ENCODE measurements at regions not wholly inside any gene's neighbourhood (a gene's known extent, or its start where the extent isn't known, plus 50 kb on each side); places are given as distances from the start of the nearest gene placed in this dataset.

DNA sequence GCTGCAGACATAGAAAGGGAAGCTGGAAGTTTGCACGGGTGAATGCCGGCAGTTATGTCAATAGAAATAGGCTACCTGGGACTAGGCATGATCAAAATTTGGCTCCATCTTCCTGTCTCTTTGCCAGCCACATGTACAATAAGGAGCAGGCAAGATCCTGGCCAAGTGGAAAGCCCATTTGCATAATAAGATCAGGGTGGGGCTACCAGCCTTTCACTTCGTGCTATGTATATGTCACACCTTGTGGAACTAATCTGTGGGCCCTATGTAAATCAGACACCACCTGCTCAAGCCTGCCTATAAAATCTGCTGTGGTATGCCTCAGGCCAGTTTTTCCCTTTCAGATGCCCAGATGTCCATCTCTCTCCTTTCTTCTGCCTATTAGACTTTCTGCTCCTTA lies 79.3 kb upstream of the DRD2 start:
- DNase-seq (ENCODE audit: low read depth) = no peak

DNA sequence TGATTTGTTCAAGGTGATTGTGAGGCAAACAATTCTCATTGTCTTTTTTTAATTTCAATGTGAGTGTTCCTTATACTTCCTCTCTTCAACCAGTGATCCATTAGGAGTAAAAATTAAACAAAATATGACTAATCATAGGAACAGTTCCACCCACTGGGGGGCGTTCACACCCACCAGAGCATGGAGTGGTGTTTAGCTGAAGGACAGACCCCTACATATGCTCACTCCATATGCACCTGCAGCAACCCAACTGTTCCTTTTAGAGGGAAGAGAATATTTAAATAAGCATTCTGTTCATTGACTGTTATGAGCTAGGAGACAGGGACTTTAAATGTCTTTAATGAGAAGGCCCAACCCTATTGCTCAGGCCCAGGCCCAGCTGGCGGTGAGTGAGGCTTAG lies 78.7 kb upstream of the DRD2 start:
- no peak for DNase-seq (ENCODE audit: low read depth)

DNA sequence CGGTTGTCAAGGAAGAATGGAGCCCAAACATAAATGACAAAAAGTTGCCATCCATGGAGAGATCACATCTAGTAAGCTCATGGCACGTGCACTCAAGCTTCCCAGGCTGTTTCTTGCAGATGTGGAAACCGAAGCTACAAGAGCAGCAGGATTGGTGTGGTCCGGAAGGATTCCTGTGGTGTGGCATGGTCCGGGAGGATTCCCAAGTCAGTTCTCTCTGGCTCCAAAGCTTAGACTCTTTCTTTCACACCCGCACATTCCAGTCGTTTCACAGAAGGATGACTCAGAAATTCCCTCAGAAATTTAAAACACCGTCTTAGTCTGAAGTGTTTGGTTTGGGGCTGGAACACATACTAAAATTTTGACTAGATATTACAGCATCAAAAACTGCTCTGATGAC lies 78.0 kb upstream of the DRD2 start:
- no peak for DNase-seq (ENCODE audit: low read depth)

DNA sequence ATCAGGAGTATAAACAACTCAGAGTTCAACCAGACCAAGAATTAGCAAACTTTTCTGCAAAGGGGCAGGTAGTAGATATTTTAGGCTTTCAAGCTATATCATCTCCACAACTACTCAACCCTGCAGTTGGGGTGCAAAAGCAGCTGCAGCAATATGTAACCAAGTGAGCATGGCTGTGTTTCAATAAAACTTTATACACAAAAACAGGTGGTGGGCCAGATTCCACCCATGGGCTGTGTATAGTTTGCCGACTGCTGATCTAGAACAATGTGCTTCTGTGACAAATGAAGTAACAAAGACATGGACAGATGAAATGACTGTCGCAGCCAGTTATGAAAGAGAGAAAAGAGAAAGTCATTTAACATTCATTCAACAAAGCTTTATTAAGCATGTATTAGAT lies 77.1 kb upstream of the DRD2 start:
- DNase-seq (ENCODE audit: low read depth) = no peak

DNA sequence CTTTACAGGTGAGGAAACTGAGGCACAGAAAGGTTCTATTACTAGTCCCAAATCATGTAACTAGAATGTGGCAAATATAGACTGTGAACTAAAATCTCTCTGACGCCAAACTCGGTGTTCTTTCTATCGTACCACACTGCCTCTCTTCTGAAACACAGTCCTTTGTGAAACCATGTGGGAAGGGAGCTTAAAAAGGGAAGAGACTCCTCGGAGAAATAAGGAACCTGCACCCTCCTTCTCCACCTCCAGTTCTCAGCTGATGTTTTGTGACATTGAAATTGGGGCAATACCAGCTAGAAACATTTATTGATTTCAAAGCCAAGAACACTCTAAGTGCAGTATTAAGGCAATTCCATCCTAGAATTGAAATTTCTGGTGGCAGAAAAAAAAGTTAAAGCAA lies 76.4 kb upstream of the DRD2 start:
- DNase-seq (ENCODE audit: low read depth) = no peak

DNA sequence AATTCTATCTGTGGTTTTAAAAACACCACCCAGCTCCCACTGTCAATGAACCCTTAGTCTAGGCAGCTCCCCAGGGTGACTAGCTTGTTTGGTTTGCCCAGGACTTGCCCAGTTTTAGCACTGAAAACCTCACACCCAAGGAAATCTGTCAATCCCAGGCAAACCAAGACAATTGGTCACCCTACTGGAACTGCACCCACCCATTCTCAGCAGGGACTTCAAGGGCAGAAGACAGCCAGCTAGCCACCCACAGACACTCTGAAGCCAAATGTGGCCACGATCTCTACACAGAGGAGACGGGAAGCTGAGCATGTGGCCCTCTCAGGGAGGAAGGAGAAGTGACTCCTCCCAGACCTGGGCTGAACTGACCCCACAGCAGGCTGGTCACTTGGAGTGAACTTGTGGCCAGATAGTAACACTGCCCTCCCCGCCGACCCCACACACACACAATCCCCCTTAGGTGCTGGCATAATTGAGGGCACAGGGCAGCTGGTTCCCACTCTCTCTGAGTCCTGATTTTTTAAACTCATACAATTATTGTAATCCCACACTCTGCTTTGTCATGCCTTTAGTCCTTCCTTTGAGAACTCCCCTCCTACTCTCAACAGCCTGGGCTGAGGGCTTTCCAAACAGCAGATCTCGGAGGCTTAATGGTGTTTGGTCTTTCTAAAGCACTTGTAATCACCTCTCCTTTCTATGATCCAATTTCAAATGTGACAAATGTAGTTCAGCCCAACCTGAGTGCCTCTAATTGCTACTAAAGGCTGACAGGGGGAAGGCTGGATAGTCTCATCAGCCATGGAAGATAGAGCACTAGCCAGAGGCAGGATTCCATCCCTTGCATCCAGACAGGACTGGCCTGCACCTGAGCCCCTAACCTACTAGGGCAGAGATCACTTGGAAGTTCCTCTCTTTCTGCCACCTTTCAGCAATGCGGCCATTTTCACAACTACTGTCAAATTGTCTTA lies 74.7 kb upstream of the DRD2 start:
- DNase-seq (ENCODE audit: low read depth) = no peak

DNA sequence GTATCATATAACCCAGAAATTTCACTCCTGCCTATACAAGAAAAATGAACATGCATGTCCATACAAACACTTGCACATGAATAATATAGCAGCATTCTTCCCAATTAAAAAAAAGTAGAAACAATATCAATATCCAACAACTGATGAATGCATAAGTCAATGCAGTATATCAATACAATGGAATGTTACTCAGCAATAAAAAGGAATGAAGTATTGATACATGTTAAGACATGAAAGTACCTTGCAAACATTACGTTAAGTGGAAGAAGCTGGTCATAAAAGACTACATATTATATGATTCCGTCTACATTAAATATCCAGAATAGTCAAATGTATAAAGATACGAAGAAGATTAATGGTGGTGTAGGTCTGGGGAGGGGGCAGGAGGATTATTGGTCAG lies 73.9 kb upstream of the DRD2 start:
- DNase-seq (ENCODE audit: low read depth) = no peak

DNA sequence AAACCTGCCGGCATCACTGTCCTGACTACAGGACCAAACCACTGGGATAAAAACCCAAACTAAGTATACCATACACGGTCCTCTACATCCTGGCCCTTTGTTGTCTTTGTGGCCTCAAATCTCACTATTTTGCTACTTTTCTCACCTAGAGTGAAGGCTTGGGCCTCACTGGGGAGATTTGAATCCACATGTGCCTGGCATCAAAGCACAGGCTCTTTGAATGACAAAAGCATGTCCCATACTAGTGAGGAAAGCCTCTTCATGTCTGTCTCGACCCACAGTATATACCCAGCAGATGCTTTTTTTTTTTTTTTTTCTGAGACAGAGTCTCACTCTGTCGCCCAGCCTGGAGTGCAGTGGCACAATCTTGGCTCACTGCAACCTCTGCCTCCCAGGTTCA lies 72.5 kb upstream of the DRD2 start:
- no peak for DNase-seq (ENCODE audit: low read depth)

DNA sequence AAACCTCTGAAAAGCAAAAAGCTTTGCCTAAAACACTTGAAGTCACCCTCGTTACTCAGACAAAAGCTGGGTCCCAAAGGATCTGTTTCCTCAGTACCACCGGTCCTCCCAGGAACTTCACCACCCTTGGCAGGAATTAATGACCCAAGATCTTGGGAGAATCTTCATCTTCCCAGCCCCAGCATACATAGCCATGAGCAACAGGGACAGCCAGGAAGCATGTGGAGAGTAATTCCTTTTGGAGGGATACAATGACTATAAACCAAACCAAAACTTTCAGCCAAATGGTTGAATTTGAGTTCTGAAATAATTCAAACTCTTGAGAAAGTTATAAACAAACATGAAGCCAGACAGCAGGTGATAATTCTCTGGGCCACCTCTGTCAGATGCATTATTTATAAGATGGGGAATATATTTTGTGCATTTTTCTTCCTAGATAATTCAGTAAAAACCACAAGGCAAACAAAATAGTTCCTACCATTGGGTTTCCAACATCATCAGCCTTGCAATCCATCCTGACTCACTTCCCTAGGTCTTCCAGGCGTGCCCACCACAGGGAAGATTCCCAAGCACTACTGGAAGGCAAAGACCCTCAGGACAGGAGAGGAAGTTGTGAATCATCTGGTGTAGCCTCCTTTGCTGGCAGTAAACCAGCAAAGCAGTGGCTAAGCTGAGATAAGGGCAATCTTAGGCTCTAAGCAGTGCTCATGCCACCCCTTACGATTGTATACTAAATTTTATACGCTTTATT lies 71.7 kb upstream of the DRD2 start:
- no peak for DNase-seq (ENCODE audit: low read depth)

DNA sequence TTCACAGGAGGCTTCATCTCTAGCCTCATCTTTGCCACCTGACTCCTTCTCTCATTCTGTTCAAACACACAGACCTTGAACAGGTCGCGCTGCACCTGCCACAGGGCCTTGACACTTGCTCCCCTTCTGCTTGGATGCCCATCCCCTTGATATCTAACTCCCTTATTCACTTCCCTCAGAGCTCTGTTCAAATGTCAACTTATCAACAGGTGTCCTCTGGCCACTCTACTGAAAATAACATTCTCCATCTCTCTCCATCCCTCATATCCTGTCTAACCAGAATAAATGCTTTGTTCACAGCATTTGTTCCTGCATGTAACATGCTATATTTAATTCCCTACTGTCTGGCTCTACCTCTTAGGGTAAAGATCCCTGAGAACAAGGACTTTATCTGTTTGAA lies 67.2 kb upstream of the DRD2 start:
- DNase-seq (ENCODE audit: low read depth) = no peak

DNA sequence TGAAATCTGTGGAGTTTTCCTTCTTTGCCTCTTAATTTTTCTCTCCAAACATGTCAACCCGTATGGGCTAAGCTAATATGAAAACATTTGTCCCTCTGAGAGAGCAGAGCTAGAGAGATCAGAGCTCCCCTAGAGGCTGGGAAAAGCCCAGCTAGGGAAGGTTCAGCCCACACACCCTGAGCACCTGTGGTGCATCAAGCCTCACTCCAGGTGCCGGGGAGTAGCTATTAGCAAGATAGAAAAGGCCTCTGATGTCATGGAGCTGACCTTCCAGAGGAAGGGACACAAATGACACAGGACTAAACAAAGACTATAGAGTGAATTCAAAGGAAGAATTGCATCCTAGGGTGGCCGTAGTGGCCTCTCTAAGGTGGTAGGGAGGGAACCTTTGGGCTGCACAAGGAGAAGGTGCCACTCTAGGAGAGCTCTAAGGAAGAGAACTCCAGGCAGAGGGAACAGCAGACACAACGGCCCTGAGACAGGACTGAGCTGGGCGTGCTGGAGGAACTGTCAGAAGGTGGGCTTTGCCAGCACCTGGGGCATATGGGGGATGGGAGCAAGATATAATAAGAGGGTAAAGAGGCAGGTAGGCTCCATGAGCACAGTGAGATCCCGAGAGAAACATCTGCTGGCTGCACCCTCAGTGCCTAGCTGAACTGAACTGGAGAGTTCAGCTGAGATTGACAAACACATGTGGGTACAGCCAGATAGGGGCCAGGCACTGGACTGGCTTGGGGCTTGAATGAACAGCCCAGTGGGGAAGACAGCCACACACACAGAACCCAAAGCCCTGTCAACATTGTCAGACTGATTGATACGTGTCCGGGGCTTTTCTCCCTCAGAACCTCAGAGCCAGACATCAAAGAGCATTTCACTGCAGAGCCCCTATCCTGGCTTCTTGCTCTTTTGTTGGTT lies 65.5 kb upstream of the DRD2 start:
- no peak for DNase-seq (ENCODE audit: low read depth)

DNA sequence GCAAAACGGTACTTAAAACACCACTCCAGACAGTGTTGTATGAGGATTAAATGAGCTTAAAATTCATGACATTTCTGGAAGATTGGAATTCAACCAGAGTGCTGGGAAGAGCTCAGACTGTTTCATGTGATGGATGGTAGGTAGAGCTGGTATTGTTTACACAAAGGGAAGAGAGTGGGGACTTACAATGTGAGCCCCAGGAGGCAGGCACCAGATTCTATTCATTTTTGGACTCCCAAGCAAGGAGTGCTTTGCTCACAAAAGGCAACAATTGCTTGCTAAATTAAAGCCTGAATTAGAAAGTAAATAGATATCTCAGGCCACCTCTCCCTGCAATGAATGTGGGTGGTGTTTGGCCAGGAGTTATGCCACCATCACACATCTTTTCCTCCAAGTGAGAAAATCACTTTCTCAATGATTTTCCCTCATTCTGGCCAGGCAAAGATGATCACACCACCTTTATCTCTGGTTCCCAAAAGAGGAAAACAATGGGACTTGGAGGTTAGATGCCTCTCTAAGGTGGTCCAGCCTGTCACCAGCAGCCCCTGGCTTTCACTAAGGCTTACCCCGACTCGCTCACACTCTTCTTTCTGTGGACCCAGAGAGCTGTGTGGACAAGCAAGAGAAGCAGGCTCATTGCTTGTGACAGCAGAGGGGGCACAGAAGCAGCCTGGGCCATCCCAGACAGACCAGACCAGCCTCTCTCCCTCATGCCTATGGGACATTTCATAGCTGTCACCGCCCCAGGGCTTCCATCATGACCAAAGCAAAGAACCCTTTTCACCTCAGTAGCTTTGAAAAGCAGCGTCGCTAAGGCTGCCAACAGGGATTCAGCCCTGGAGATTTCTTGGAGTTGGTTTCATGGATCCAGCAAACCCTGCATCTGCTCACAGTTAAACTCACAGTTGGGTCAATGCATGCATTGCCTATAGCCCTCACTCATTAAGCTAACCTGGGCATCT lies 63.5 kb upstream of the DRD2 start:
- no peak for DNase-seq (ENCODE audit: low read depth)

DNA sequence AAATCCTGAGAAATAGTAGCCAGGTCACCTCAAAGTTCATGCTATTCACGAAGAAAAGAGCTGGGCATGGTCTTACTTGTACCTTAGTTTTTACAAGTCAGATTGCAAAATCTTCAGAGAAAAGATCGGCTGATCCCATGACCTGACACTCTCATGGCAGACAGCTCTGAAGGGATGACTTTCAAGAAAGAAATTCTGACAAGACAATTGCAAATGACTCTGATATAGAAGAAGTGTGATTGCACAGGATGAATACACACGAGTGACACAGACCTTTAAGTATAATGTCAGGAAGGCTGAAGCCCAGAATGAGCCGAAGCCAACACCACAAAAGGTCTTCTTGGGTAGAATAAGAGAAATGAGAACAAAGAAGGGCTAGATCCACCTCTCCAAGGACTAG lies 59.4 kb upstream of the DRD2 start:
- no peak for DNase-seq (ENCODE audit: low read depth)

DNA sequence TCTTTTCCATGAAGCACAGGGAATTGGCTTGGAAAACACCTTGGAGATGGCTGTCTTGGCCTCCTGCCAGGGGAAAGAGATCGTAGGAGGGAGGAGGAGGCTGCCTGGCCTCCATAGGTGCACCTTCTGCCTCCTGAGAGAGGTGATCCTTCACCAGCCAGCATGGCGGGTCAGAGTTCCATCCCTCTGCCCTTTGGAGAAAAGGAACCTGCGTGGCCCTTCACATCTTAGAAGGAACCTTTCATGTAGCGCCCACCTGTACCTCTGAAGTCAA lies 58.2 kb upstream of the DRD2 start:
- no peak for DNase-seq (ENCODE audit: low read depth)

DNA sequence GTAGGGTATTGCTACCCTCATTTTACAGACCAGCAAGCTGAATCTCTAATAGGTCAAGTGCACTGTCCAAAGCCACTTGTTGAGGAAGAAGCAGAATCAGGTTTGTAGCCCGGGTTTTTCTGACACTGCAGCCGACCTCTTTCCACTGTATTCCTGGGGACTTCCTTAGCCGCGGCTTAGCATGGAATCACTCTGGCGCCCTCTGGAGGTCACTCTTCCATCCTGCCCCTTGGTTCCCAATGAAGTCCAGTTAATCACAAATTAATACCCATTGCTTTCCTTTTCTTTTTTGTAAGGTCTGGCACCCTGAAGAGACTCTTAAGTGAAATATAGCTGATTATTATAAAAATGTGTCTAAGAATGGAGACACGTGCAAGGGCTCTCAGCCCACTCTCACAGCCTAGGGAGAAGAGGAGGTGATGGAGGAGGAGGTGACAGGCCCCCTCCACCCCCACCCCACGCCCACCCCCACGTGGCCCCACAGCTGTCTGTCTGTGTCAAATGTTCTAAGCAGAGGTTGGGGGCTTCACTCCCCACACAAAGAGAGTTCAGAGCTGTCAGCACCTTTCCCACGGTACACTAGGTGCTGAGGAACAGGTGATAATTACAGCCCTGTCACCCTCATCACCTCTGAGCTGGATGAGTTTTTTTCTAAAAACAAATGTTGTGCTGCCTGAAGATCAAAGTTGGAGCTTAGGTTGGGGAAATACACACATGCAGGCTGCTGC lies 57.7 kb upstream of the DRD2 start:
- DNase-seq (ENCODE audit: low read depth) = peak; percentile 47

DNA sequence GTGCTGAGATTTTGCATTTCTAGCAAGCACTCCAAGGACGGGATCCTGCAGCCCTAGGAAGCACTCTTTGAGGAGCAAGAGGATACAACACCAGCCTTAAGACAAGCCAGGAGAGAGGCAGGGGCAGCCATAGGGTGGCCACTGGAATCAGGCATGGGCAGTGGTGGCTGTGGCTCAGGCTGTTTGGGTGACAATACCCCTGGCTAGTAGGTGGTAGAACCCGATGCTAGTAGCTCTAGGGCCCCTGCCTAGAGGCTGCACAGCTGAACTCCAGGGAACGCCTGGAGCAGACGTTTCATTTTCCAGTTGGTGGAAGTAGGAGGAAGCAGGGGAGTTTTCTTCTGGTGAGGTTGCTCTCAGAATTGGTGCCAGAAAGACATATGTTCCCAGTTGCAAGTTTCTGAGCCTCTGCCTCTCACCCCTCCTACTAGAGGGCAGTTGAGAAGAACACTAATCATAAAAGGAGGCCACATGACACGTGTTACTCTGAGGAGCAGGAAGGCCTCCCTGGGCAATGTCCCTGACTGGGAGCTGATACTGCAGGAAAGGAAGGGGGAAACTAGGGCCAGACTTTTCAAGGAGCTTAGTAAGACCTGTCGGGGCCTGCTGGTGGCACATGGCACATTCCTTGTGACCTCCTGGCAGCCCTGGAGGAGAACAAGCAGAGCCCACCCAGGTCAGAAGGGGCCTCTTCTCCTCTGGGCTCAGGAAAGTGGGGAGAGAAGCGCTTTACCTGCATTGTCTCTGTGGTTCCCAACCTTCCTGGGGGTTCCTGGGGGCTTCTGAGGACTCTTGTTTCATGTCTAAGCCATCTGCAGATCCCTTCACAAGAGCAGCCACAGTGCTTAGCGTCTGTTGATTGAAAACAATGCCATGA lies 56.6 kb upstream of the DRD2 start:
- no peak for DNase-seq (ENCODE audit: low read depth)

DNA sequence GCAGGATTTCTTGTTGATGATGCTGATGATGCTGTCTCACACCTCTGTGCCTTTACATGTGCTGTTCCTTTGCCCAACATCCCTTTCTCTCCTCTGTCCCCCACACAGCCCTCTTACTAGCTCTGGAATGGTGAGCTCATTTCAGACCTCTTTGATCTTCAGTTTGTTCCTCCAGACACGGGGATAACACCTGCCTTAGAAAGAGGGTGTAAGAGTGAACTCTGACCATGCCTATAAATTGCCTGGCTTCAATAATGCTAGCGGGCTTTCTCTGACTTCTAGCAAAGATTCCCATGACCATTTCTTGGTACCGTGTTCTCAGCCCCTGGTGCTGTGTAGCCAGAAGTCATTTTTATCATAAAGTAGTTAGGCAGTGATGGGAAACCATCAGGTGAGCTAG lies 55.9 kb upstream of the DRD2 start:
- DNase-seq (ENCODE audit: low read depth) = no peak

DNA sequence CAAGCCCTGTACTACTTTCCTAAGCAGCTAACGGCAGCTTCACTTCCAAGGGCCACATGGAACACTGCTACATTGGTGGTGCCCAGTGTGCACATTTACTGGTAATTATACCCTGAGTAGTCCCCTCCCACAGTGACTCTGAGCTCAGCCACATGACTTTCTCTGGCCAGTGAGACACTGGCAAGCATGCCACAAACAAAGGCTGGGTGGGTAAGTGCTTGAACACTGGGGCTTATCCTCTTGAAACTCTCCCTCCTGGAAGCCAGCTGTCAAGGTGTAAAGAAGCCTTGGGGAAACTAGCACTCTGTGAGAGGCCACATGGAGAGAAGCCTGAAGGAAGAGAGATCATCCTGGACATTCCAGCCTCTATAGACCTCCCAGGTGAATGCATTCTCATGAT lies 54.4 kb upstream of the DRD2 start:
- no peak for DNase-seq (ENCODE audit: low read depth)

DNA sequence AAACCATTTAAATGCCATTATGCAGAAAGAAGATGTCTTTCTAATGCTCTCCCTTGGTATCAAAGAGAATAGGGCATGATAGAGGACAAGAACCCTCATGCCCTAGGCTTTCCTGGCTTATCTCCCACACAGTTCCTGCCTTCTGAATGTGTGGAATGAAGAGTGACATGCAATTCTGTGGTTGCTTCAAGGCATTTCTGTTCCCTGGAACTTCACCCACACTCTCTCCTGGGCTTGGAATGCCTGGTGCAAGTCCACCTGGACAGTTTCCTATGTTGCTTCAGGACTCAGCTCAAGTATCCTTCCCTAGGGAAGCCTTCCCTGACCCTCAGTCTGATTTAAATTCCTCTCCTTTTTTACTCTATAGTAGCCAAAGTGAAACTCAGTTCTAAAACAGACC lies 53.8 kb upstream of the DRD2 start:
- no peak for DNase-seq (ENCODE audit: low read depth)

DNA sequence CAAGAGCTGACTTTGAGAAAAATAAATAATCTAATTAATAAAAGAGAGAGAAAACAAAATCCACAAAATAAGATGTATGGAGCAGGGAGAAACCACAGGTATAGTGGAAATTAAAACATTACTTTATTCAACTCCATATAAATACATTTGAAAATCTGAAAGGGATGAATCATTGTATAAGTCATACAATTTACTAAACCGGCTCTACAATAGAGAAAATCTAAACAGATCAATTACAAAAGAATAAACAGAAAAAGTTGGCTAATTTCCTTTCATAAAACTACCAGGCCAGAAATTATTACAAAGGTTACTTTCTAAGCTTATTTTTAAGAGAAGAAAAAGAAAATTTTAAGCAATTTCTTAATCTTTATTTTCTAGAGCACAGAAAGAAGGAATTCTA lies 51.3 kb upstream of the DRD2 start:
- DNase-seq (ENCODE audit: low read depth) = no peak
